GM18519 (cell line): ENCODE measurements at regions not wholly inside any gene's neighbourhood (a gene's known extent, or its start where the extent isn't known, plus 50 kb on each side); places are given as distances from the start of the nearest gene placed in this dataset.
"Not testable (repeated sequence)": the region's sequence is repeated elsewhere in the genome, so short reads cannot be mapped to it uniquely, and the experiment has no call there.

Source experiments
- ATAC-seq: cut with Tn5 transposase; IDR thresholded peaks from one replicate; pipeline ENCODE4 v1.9.1; 2021; ENCODE audit warnings: mild to moderate bottlenecking, moderate library complexity; ENCODE audit not compliant: unreplicated experiment, low FRiP score

- no peak for ATAC-seq
These were observed 193.4 kb upstream of the PRSS58 start for GRCh38 chr7:142451296-142451695.

DNA sequence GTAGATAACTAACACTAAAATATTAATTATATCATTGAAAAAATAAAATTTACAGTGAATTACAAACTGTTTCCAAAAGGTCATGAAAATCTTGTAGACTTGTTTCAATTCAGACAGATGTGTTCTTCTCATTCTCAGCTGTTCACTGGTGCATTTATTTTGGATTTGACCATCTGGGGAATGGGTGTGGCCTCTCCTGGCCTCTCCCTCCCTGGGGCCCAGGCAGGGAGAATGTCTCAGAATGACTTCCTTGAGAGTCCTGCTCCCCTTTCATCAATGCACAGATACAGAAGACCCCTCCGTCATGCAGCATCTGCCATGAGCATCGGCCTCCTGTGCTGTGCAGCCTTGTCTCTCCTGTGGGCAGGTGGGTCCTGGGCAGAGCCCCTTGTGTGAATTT lies 192.8 kb upstream of the PRSS58 start:
- no peak for ATAC-seq

DNA sequence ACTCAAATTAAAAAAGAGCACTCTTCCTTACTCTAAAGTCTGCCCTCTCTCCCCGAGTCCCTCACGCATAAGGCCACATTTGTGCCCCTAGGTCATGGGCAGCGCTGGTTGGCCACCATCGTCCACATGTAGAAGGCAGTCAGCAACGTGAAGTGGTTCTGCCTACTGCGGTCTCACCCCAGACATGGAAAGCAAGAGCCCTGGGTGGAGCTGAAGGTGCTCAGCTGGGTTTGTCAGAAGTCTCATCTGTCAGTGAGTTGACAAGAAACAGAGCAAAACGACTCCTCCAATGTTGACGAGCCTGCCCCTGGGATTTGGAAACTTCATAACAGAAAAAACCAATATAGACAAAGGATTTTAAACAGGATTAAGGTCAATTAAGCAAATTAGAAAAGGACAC lies 192.3 kb upstream of the PRSS58 start:
- no peak for ATAC-seq

- ATAC-seq, result not testable (repeated sequence)
These were observed 191.0 kb upstream of the PRSS58 start for GRCh38 chr7:142448857-142449256.

GRCh38 chr7:142447762-142448161 lies 189.9 kb upstream of the PRSS58 start:
- no peak for ATAC-seq

- no peak for ATAC-seq
These were observed 187.3 kb upstream of the PRSS58 start for GRCh38 chr7:142445019-142445686.

- no peak for ATAC-seq
These were observed 185.6 kb upstream of the PRSS58 start for GRCh38 chr7:142443216-142444010.

DNA sequence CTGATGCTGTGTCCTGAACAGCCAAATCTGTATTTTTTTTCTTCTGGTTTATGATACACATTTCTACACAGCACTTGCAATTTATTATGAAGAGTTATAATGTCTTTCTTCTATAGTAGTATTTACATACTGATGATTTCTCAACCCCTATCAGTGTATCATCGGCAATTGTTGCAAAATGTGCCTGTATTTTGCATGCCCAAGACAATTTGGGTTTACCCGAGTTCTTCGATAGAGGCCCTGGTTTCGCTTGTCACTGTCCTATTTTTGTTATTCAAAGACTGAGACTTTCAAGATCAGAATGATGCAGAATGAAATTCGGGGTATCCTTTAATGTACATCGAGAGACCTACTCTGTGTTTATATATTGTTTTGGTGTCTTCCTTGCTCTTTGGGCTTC lies 184.5 kb upstream of the PRSS58 start:
- ATAC-seq, result no peak

- ATAC-seq, result no peak
These were observed 183.1 kb upstream of the PRSS58 start for GRCh38 chr7:142440906-142441411.

GRCh38 chr7:142440219-142440905 lies 182.5 kb upstream of the PRSS58 start:
- no peak for ATAC-seq

DNA sequence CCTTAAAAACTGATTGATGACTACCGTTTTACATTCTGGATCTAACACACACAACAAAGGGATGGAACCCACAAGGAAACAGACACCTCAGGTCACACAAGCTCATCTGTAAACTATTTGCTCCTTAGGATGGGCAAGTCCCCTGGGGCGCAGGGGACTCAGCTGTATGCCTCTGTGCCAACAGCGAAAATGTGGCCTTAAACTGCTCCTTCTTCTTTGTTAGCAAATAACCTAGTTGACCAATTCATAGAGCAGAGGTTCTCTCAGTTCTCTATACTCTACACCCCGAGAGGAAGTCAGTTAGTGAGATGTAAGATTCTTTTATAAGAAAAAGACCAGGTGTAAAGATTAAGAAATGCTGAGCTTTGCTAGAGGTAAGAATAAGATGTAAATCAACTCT lies 181.9 kb upstream of the PRSS58 start:
- ATAC-seq, result no peak

DNA sequence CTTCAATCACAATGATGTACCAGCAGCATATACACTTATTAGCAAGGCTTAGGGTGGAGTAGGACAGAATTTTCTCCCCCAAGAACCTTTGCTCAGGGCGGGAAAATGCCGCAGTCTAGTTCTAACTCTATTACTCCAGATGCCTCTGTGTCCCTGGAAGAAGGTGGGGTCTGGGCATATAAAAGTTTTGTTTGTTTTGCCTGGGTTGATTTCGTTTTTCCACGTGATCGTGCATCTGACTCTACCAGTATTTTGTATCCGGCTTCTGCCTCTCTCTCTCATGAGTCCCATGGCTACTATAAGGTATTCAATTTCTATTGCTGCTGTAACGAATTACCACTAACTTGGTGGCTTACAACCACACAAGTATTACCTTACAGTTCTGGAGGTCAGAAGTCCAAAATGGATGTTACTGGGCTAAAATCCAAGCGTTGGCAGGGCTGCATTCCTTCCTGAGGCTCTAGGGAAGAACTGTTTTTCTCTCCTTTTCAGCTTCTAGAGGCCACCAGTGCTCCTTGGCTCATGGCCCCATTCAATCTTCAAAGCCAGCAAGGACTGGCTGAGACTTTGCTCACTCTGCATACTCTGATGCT lies 181.2 kb upstream of the PRSS58 start:
- ATAC-seq, result no peak

DNA sequence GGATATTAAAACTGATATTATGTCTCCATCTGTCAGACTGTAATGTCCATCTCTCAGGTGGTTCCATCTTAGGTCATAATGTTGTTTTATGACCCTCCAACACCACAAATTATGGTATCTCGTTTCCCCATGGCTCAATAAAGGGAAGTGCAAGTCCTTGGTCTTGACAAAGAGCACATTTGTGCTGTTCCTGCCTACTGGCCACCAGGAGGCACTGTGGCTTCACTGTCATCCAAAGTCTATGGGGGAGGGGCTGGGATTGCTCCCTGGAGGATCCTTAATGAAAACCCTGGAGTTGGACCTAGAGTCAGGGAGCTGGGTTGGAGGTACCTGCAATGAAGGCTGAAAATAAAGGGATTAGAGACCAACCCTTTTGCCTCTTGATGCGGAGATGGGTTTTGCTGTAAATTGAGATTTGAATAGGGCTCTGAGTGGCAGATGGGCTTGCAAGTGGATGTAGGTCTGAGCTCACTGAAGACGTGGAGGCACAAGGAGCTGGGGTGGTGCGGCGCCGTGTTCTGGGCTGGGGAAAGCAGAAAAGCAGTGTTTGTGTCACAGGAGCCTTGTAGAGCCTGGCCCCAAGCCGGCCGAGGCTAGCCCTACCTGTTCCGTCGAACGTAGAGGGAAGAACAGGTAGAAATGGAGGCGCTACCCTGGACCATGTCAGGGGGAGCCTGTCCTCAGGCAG lies 180.5 kb upstream of the PRSS58 start:
- peak; percentile 38 for ATAC-seq

- no peak for ATAC-seq
These were observed 179.9 kb upstream of the PRSS58 start for GRCh38 chr7:142437741-142438140.

DNA sequence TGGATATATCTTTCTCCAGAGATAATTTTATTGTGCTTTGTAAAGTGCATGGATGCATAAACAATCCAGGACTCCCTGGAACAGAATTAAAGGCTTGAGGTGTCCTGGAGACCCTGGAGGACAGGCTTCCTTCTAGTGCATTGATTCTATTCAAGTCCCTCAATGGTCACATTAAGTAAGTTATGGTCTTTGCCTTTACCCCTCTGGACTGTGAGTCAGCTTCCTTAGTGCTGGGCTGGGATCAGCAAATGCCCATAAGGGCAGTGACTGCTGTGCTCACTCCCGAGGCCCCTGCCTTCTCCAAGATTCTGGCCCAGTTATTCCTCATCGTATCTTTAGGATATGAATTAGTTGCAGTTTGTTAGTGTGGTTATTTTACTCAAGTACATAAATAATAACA lies 178.7 kb upstream of the PRSS58 start:
- ATAC-seq, result no peak

DNA sequence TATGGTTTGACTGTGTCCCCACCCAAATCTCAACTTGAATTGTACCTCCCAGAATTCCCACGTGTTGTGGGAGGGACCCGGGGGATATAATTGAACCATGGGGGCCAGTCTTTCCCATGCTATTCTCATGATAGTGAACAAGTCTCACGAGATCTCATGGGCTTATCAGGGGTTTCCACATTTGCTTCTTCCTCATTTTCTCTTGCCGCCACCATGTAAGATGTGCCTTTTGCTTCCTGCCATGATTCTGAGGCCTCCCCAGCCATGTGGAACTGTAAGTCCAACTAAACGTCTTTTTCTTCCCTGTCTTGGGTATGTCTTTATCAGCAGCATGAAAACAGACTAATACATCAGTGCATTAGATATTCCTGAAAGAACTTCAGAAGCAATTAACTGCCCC lies 177.7 kb upstream of the PRSS58 start:
- ATAC-seq, result not testable (repeated sequence)

DNA sequence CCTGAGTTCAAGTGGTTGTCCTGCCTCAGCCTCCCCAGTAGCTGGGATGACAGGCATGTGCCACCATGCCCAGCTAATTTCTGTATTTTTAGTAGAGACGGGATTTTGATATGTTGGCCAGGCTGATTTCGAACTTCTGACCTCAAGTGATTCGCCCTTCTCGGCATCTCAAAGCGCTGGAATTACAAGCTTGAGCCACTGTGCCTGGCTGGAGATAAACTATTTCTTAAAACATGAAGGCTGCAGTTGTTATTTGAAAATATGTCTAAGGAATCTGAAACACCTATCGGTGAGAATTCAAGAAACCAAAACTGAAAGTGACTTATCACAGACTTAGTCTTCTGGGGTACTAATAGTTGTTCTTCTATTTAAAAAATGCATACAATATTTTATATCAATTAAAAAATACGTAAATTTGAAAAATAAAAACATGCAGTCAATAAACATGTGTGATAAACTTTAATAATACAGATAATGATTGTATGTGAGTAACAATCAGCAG lies 176.9 kb upstream of the PRSS58 start:
- ATAC-seq, result no peak

DNA sequence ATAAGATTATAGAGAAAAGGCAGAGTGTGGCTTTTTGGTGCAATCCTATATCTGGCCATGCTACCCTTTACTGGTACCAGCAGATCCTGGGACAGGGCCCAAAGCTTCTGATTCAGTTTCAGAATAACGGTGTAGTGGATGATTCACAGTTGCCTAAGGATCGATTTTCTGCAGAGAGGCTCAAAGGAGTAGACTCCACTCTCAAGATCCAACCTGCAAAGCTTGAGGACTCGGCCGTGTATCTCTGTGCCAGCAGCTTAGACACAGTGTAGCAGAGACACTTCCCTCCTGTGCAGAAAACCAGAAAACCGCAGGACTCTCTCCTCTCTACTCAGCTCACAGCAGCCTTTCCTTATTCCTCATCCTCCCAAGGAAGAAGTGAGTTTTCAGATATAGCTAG lies 176.3 kb upstream of the PRSS58 start:
- not testable (repeated sequence) for ATAC-seq

- no peak for ATAC-seq
These were observed 174.5 kb upstream of the PRSS58 start for GRCh38 chr7:142432377-142432776.

GRCh38 chr7:142431491-142431890 lies 173.6 kb upstream of the PRSS58 start:
- ATAC-seq, result no peak
